Vagina (tissue), 2 donors: ENCODE measurements at regions not wholly inside any gene's neighbourhood (a gene's known extent, or its start where the extent isn't known, plus 50 kb on each side); places are given as distances from the start of the nearest gene placed in this dataset.

Source experiments
- DNase-seq, 2 donors: peaks; one replicate each; pipeline ENCODE4 v3.0.0-alpha.2; 2017; ENCODE audit errors: extremely low spot score in 2 of 2
- H3K27ac ChIP-seq: fragments of 200-600 bp; sonication (generic); one replicate; pipeline ENCODE4 v1.5.1; 2019
- H3K27me3 ChIP-seq: fragments of 200-600 bp; sonication (generic); one replicate; pipeline ENCODE4 v1.5.1; 2019
- H3K36me3 ChIP-seq, 2 donors: fragments of 200-600 bp; sonication (generic); one replicate each; pipeline ENCODE4 v1.5.1; 2017 to 2019
- H3K4me1 ChIP-seq: fragments of 200-600 bp; sonication (generic); one replicate; pipeline ENCODE4 v1.5.1; 2019
- H3K4me3 ChIP-seq, 2 donors: fragments of 200-600 bp; sonication (generic); 1 replicate in 1 of 2; 2 replicates in 1 of 2; pipeline ENCODE4 v1.5.1; 2016 to 2019
- H3K9me3 ChIP-seq: fragments of 200-600 bp; sonication (generic); one replicate; pipeline ENCODE4 v1.5.1; 2019
- POLR2A ChIP-seq, 2 donors: fragments of 450-650 bp; IDR thresholded peaks; one replicate each; pipeline ENCODE4 v1.6.1; 2017; ENCODE audit warnings: antibody characterized with exemption in 2 of 2, mild to moderate bottlenecking in 2 of 2, moderate library complexity in 2 of 2
- POLR2AphosphoS5 ChIP-seq, 2 donors: sonication (generic); formaldehyde crosslinking; IDR thresholded peaks; one replicate each; pipeline ENCODE4 v1.9.0; 2017; ENCODE audit warnings: antibody characterized with exemption in 2 of 2, mild to moderate bottlenecking in 2 of 2, low read depth in 1 of 2; ENCODE audit not compliant: insufficient read depth in 1 of 2
- intact Hi-C: fragments of 100-400 bp; cut with DNase I; formaldehyde crosslinking; loops from one replicate; pipeline ENCODE4 v1.15.1; 2023
- TF ChIP-seq, protein P1 (sequence below), 3 experiments: fragments of 450-650 bp in 2 of 3; fragments of 200-600 bp in 1 of 3; sonication (generic) in 1 of 3; IDR thresholded peaks; one replicate each; pipeline ENCODE4 v1.5.1; 2017 to 2019; ENCODE audit warnings: antibody characterized with exemption in 3 of 3, mild to moderate bottlenecking in 2 of 3, moderate library complexity in 2 of 3

DNA sequence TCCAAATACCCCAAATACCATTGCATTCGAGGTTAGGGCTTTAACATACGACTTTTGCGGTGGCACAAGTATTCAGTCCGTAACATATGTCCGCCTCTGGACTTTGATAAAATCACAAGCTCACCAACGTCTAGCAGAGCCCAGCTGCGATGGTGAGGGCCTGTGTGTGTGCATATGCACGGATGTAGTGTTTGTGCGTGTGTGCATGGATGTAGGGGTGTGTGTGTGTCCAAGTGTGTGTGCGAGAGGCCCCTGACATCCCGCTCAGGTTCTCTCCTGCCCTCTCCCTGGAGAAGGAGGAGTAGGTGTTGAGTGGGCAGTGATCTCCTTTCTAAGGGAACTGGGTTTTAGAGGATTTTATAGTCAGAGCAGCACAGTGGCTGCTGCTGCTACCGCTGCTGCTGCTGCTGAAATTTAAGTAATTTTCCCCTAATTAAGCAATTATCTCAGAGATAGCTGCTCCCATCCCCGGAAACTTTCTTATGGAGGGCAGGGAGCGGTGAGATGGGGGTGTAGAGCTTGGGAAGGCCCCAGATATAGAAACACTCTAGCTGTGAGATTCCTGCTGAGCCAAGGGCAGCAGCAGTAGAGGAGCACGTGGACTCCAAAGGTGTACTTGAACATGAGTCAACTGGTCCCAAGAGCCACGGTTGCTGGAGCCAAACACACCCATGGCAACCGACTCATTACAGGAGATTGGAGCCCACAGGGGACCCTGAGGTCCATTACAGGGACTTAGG, 121.7 kb upstream of the SDK2 start:
- DNase-seq, result no peak
- Histone ChIP-seq H3K27me3 (no peaks in the 10 kb centered on the region), H3K27ac (no peak overlapping the region), H3K4me1 (peaks cover 11% of the 10 kb centered on the region), H3K4me3 (no peak overlapping the region), H3K9me3 (no peaks in the 10 kb centered on the region), H3K36me3 (no peaks in the 10 kb centered on the region)
- TF ChIP-seq POLR2AphosphoS5 (IDR thresholded peaks at IDR 0.05; ENCODE audit: insufficient read depth in 1 of 2, low read depth in 1 of 2) (no peak), POLR2A (IDR thresholded peaks at IDR 0.05) (no peak)
- TF ChIP-seq, protein P1, sequence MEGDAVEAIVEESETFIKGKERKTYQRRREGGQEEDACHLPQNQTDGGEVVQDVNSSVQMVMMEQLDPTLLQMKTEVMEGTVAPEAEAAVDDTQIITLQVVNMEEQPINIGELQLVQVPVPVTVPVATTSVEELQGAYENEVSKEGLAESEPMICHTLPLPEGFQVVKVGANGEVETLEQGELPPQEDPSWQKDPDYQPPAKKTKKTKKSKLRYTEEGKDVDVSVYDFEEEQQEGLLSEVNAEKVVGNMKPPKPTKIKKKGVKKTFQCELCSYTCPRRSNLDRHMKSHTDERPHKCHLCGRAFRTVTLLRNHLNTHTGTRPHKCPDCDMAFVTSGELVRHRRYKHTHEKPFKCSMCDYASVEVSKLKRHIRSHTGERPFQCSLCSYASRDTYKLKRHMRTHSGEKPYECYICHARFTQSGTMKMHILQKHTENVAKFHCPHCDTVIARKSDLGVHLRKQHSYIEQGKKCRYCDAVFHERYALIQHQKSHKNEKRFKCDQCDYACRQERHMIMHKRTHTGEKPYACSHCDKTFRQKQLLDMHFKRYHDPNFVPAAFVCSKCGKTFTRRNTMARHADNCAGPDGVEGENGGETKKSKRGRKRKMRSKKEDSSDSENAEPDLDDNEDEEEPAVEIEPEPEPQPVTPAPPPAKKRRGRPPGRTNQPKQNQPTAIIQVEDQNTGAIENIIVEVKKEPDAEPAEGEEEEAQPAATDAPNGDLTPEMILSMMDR (IDR thresholded peaks at IDR 0.05), result no peak
- intact Hi-C loops, result no loop called here

- Histone ChIP-seq H3K27me3 (no peaks in the 10 kb centered on the region), H3K36me3 (no peaks in the 10 kb centered on the region), H3K4me3 (no peak overlapping the region), H3K4me1 (peaks cover 16% of the 10 kb centered on the region), H3K9me3 (no peaks in the 10 kb centered on the region), H3K27ac (no peak overlapping the region)
- no peak for DNase-seq
- intact Hi-C loops, result no loop called here
- no peak for TF ChIP-seq POLR2A (IDR thresholded peaks at IDR 0.05)
- no peak for TF ChIP-seq POLR2AphosphoS5 (IDR thresholded peaks at IDR 0.05; ENCODE audit: insufficient read depth in 1 of 2, low read depth in 1 of 2)
- TF ChIP-seq, protein P1 (IDR thresholded peaks at IDR 0.05), result no peak
Measured at GRCh38 chr17:73767696-73768095, 123.5 kb upstream of the SDK2 start.

- intact Hi-C loops, result no loop called here
- DNase-seq, result no peak
- H3K27me3 ChIP-seq, result no peaks in the 10 kb centered on the region
- peaks cover 16% of the 10 kb centered on the region for H3K4me1 ChIP-seq
- no peaks in the 10 kb centered on the region for H3K9me3 ChIP-seq
- no peak overlapping the region for H3K27ac ChIP-seq
- H3K36me3 ChIP-seq, result no peaks in the 10 kb centered on the region
- TF ChIP-seq POLR2AphosphoS5 (IDR thresholded peaks at IDR 0.05; ENCODE audit: insufficient read depth in 1 of 2, low read depth in 1 of 2), result no peak
- TF ChIP-seq, protein P1 (IDR thresholded peaks at IDR 0.05), result no peak
- TF ChIP-seq POLR2A (IDR thresholded peaks at IDR 0.05), result no peak
- H3K4me3 ChIP-seq, result no peak overlapping the region
Measured at GRCh38 chr17:73768691-73769090, 124.4 kb upstream of the SDK2 start.

DNA sequence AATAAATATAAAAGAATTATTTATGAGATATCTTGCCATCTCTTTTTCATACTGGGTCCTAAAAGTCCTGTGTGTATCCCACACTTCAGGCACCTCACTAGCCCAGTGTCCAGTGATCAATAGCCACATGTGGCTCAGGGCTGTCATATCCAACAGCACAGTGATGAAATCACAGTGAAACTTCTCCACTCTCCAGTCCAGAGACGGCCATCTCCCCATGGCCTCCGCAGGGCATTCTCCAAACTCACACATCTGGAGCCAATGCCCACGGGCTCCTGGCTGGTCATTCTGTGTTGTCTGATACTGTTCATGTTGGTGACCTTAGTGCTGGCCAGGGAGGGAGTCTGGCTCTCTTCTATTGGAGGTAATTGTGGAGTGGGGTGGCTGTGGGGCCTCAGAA, 125.2 kb upstream of the SDK2 start:
- no peaks in the 10 kb centered on the region for H3K9me3 ChIP-seq
- no peak overlapping the region for H3K4me3 ChIP-seq
- DNase-seq, result no peak
- H3K27me3 ChIP-seq, result no peaks in the 10 kb centered on the region
- intact Hi-C loops, result no loop called here
- TF ChIP-seq POLR2A (IDR thresholded peaks at IDR 0.05) (no peak), POLR2AphosphoS5 (IDR thresholded peaks at IDR 0.05; ENCODE audit: insufficient read depth in 1 of 2, low read depth in 1 of 2) (no peak)
- TF ChIP-seq, protein P1 (IDR thresholded peaks at IDR 0.05), result no peak
- no peak overlapping the region for H3K27ac ChIP-seq
- peaks cover 16% of the 10 kb centered on the region for H3K4me1 ChIP-seq
- no peaks in the 10 kb centered on the region for H3K36me3 ChIP-seq

DNA sequence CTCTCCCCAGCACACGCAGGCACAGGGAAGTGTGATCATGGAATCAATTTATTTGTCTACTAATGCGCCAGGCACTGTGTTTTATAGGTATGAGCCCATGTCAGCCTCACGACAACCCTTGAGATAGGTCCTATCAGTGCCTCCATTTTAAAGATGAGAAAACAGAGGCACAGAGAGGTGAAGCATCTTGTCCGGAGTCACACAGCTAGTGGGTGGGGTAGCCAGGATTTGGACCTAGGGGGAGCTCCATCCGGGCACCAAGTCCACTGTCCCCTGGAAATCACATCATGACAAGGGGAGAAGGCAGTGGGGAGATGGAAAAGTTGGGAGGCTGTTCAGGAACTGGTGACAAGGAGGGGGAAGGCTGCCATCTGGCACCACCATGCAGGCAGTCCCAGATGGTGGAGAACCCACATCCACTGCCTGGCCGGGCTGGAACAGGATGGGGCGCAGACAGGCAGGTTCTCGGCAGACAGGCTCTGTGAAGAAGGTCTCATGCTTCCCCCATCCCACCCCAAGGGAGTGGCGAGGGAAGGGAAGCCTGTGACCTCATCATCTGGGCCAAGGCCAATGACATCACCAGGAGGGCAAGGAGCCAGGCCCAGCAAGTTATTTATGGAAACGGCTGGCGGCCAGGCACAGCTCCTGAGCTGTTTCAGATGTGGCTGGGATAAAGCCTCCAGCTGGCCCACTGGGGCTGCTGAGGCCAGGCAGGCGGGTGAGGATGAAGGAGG, 126.0 kb upstream of the SDK2 start:
- no peaks in the 10 kb centered on the region for H3K9me3 ChIP-seq
- intact Hi-C loops, result no loop called here
- no peak overlapping the region for H3K4me3 ChIP-seq
- peak in 1 of 2 donors; percentile 92 for DNase-seq
- peak; percentile 71 to 84 for TF ChIP-seq POLR2AphosphoS5 (IDR thresholded peaks at IDR 0.05; ENCODE audit: insufficient read depth in 1 of 2, low read depth in 1 of 2)
- no peak for TF ChIP-seq POLR2A (IDR thresholded peaks at IDR 0.05)
- TF ChIP-seq, protein P1 (IDR thresholded peaks at IDR 0.05), result no peak
- H3K4me1 ChIP-seq, result peaks cover 16% of the 10 kb centered on the region
- no peaks in the 10 kb centered on the region for H3K27me3 ChIP-seq
- no peak overlapping the region for H3K27ac ChIP-seq
- no peaks in the 10 kb centered on the region for H3K36me3 ChIP-seq
